ENCODE measurements at regions not wholly inside any gene's neighbourhood (a gene's known extent, or its start where the extent isn't known, plus 50 kb on each side); places are given as distances from the start of the nearest gene placed in this dataset.

DNA sequence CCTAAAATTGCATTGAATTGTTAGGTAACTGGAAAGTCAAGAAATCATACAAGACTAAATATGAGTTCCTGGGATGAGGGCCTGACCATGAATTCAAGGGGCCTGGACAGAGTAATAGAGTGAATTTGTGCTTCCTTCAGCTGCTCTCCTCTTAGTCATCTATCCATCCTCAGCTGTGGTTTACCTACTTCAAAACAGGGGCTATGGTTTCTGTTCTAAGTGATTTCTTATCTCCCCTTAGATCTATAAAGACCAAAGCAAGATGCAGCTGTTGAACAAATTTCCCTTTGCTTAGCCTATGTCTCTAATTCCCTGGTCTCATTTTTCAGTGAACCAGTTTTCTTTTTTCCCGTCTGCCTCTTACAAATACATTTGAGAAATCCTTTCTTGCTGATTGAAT, 428.5 kb downstream of the FAM181B start:
- FAIRE-seq (no peak), DNase-seq (ENCODE audit: low read depth in 1 of 2, low spot score in 2 of 2) (no peak)
- Histone ChIP-seq H3K9ac (replicated peaks in 1 of 4; ENCODE audit: extremely low read depth in 1 of 4, low read depth in 3 of 4, low read length in 3 of 4) (no peak overlapping the region), H4K5ac (ENCODE audit: insufficient read length, low read depth, low read length) (no peak overlapping the region), H4K91ac (replicated peaks; ENCODE audit: insufficient read length, low read length) (no peak overlapping the region), H3K27me3 (replicated peaks in 1 of 4; ENCODE audit: control insufficient read depth in 3 of 4, extremely low read depth in 1 of 4, insufficient read depth in 3 of 4, low read length in 3 of 4) (no peaks in the 10 kb centered on the region), H3K79me2 (ENCODE audit: control insufficient read depth in 1 of 2, insufficient read depth in 2 of 2, low read length in 2 of 2) (no peaks in the 10 kb centered on the region), H4K8ac (ENCODE audit: extremely low read depth, insufficient read depth, low read length) (no peak overlapping the region), H3K23me2 (ENCODE audit: low read depth, low read length) (no peaks in the 10 kb centered on the region), H3K18ac (ENCODE audit: extremely low read depth, low read length) (no peak overlapping the region), H3K4me3 (ENCODE audit: extremely low read depth in 1 of 4, insufficient read depth in 2 of 4, low read depth in 3 of 4, low read length in 4 of 4) (no peak overlapping the region), H3K4ac (replicated peaks; ENCODE audit: insufficient read length, low read depth, low read length) (no peak overlapping the region), H2AK5ac (ENCODE audit: low read depth, low read length) (no peak overlapping the region), H2BK5ac (ENCODE audit: low read depth, low read length) (no peak overlapping the region), H3K23ac (ENCODE audit: insufficient read length) (no peak overlapping the region), H2BK15ac (ENCODE audit: low read length) (no peak overlapping the region), H3K36me3 (ENCODE audit: control insufficient read depth in 2 of 4, insufficient read depth in 4 of 4, low read length in 3 of 4) (no peaks in the 10 kb centered on the region), H2BK20ac (ENCODE audit: low read length) (no peak overlapping the region), H4K20me1 (replicated peaks in 1 of 2; ENCODE audit: control insufficient read depth in 1 of 2, insufficient read depth in 2 of 2, low read length in 2 of 2) (no peaks in the 10 kb centered on the region), H3K9me3 (ENCODE audit: insufficient read depth in 2 of 2, low read depth in 1 of 2, low read length in 1 of 2) (no peaks in the 10 kb centered on the region), H3K14ac (ENCODE audit: insufficient read length) (no peak overlapping the region), H2BK12ac (ENCODE audit: low read depth, low read length) (no peak overlapping the region), H3K4me1 (replicated peaks in 1 of 4; ENCODE audit: control insufficient read depth in 3 of 4, insufficient read depth in 4 of 4, low read length in 3 of 4) (no peaks in the 10 kb centered on the region), H3K27ac (ENCODE audit: low read depth, low read length) (no peak overlapping the region), H3K4me2 (ENCODE audit: insufficient read depth in 1 of 2, low read depth in 2 of 2, low read length in 2 of 2) (no peak overlapping the region), H2BK120ac (replicated peaks; ENCODE audit: low read depth, low read length) (no peak overlapping the region), H3K79me1 (ENCODE audit: low read depth, low read length) (no peaks in the 10 kb centered on the region), H3K56ac (replicated peaks; ENCODE audit: insufficient read length, low read depth, low read length) (no peak overlapping the region), H2AFZ (ENCODE audit: low read length) (no peak overlapping the region)
- ChIA-PET POLR2A (ENCODE audit: partially characterized antibody) (no interaction called here), CTCF (ENCODE audit: partially characterized antibody) (no interaction called here)
- WGBS, 2 experiments (ENCODE audit: extremely low coverage in 1 of 2, insufficient coverage in 1 of 2, insufficient read length in 1 of 2, insufficient replicate concordance in 2 of 2, low coverage in 1 of 2, low lambda C conversion rate in 2 of 2, missing lambda C conversion rate in 1 of 2): 82% methylated on average over 1 of the region's 1 CpG; no CpG with 5 or more reads in 1 of the 2 experiments
- TF ChIP-seq JUND (IDR thresholded peaks at IDR 0.05; ENCODE audit: low read length) (no peak), GABPA (IDR thresholded peaks at IDR 0.05; ENCODE audit: borderline replicate concordance, insufficient read depth, low read length) (no peak), SIN3A (conservative IDR thresholded peaks at IDR 0.05 in 1 of 2, IDR thresholded peaks at IDR 0.05 in 1 of 2; ENCODE audit: low read depth in 1 of 2, low read length in 2 of 2) (no peak), SP4 (IDR thresholded peaks at IDR 0.05; ENCODE audit: low read length) (no peak)

All from H1 (cell line).